Tongue (tissue), 1 donor: ENCODE measurements at regions not wholly inside any gene's neighbourhood (a gene's known extent, or its start where the extent isn't known, plus 50 kb on each side); places are given as distances from the start of the nearest gene placed in this dataset.
"Not testable (repeated sequence)": the region's sequence is repeated elsewhere in the genome, so short reads cannot be mapped to it uniquely, and the experiment has no call there.

ENCODE experiments used
- DNase-seq: peaks from one replicate; pipeline ENCODE4 v3.0.0-alpha.2; 2015

DNA sequence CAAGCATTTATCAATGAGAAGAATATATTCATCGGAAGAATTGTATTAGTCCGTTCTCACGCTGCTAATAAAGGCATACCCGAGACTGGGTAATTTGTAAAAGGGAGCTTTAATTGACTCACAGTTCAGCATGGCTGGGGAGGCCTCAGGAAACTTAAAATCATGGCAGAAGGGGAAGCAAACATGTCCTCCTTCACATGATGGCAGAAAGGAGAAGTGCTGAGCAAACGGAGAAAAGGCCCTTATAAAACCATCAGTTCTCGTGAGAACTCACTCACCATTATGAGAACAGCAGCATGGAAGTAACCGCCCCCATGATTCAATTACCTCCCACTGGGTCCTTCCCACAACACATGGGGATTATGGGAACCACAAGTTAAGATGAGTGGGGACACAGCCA is 1688.2 kb downstream of the SPATA31A7 start:
- not testable (repeated sequence) for DNase-seq

DNA sequence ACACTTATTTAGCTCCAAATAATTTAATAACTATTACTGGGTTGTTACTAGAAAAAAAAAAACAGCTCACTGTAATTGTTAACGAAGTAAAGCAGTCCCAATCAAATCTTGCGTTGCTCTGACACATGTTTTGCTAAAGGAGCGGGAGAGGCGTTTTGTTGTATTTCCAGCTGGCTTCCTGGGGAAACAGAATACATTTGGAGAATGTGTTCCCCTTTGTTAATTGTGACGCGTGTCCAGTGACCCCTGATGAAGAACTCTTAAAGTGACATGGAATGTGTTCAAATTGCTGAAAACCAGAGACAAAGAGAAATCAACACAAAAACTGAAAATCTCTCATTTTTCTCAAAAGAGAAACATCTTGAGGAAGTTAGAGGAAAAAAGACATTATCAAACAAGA is 1690.6 kb downstream of the SPATA31A7 start:
- DNase-seq = peak; percentile 16

DNA sequence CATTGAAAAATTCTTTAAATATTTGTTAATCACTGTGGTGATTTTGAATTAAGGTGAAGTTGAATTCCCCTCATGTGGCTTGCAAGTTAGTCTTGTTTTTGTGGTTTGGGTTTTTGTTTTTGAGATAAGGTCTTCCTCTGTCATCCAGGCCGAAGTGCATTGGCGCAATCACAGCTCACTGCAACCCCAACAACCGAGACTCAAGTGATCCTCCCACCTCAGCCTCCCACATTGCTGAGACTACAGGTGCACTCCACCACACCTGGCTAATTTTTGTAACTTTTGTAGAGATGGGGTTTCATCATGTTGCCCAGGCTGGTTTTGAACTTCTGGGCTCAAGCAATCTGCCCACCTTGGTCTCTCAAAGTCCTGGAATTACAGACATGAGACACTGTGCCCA is 1691.1 kb downstream of the SPATA31A7 start:
- not testable (repeated sequence) for DNase-seq

DNA sequence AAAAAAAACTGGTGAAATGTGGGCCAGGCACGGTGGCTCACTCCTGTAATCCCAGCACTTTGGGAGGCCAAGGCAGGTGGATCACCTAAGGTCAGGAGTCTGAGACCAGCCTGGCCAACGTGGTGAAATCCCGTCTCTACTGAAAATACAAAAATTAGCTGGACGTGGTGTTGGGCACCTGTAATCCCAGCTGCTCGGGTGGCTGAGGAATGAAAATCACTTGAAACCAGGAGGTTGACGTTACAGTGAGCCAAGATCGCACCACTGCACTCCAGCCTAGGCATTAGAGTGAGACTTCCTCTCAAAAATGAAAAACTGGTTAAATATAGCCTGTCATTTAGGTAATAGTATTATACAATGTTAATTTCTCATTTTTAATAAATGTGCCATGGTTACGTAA is 1692.0 kb downstream of the SPATA31A7 start:
- not testable (repeated sequence) for DNase-seq

DNA sequence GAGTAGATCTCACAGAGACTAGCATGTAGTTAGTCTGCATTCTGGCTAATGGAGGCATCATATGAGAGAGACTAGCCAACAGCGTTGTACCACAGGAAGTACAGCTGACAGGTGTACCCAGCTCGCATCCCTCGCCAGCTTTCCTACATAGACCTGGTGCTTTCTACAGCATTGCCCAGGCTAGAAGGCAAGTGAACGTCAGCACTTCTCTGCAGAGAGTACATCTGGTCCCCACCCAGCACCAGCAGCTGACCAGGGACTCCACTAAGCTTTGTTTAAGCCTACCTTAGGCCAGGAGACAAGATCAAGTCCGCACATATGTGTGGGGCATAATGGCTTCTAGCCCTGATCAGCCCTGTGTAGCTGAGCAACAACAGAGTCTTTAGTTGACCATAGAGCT is 1692.9 kb downstream of the SPATA31A7 start:
- not testable (repeated sequence) for DNase-seq

DNA sequence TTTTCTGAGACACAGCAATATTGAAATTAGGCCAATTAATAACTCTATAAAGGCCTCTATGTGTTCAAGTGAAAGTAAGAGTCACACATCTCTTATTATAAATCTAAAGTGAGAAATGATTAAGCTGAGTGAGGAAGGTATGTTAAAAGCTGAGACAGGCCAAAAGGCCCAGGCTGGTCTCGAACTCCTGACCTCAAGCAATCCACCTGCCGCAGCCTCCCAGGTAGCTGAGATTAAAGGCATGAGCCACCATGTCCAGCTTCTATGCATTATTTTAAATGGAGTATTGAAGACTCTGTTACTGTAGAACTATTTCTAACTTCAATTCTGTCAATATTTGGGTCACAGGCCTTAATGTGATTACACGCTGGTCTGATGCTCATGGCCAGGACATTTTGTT is 1706.9 kb downstream of the SPATA31A7 start:
- not testable (repeated sequence) for DNase-seq

DNA sequence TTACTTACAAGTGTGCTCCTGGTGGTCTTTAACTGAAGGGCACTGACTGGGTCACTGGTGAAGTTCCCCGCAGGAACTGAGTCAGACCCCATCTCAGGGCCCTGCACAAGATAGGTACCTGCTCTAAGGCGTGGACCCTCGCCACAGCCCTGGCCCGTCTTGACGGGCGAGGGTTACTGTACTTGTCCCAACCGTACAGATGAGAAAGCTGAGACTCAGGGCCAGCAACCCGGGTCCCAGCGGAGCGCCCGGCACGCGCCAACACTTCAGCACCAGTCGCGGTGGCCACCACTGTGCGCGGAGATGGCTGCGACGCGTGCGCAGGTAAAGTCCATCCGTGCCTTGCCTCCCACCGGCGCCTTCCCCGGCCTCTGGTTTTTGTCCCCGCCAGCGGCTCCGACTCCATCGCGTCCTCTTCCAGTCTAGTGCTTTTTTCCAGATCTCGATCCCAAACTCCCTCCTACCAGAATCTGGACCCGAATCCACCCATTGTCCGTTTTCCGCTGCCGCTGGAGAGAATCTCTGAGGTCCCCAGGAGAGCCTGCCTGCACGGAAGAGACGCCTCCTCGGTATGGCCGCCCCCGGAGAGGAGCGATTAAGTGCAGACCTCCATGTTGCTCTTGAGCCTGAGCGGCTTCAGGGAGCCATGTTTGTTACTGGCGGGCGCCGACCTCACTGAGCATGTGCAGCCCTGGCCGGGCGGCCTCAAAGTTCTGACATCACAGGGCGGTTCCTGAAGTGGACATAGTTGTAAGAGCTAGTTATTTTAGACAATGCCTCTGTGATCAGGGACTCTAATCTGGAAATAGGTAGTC is 1707.8 kb downstream of the SPATA31A7 start:
- DNase-seq = peak; percentile 50

DNA sequence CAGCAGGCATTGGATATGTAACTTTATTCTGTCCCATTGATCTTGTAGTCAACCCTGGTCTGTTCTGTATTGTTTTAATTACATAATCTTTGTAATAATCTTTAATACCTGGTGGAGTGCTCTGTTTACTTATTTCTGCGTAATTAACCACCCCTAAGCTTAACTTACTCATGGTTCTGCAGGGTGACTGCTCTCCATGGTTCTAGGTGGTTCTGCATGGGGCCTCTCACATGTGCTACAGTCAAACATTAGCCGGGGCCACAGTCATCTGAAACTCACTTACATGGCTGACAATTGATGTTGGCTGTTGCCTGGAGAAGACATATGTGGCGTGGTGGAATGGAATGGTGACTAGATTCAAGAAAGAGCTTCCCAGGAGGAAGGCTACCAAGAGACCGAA is 1709.8 kb downstream of the SPATA31A7 start:
- not testable (repeated sequence) for DNase-seq

DNA sequence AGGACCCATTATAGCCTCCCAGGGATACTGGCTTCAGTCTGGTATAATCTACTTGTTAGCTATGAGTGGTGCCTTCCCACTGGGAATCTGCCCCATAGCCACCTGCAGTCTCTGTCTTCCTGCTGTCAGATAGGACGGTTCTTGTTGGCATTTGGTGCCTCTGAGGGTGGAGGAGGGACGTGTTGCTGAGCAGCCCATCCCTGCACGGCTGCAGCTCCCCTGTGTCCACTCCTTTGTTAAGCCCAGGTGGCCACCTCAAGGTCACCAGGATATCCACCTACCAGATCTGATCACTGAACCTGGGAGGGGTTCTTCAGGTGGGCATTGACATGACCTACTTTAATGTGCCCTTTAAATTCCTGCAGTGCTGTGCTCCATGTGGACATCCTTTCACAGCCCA is 1714.2 kb downstream of the SPATA31A7 start:
- DNase-seq = not testable (repeated sequence)

DNA sequence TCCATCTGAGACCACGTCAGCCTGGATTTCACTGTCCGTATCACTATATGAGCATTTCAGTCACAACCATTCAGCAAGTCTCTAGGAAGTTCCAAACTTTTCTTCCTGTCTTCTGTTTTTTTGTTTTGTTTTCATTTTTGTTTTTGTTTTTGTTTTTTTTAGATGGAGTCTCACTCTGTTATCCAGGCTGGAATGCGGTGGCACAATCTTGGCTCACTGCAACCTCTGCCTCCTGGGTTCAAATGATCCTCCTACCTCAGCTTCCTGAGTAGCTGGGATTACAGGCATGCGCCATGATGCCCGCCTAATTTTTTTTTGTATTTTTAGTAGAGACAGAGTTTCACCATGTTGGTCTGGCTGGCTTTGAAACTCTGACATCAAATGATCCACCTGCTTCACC is 1715.9 kb downstream of the SPATA31A7 start:
- DNase-seq = not testable (repeated sequence)

DNA sequence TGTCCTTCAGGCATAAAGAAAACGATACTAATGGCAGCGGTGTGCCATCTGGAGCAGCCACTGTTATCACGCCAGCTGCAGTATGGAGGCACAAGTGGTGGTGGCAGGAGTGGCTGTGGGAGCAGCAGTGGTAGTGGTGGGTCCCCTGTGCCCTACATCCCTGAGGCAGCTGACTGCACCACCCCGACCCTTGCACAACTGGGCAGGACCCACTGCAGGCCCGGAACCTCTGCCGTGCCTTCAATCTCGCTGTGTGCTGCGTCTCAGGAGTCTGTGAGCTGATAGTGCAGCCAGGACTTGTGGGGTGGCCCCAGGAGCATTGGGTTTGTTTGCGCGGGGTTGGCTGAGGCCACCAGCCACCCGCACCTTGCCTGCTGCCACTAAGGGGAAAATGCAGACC is 1718.0 kb downstream of the SPATA31A7 start:
- DNase-seq = not testable (repeated sequence)

DNA sequence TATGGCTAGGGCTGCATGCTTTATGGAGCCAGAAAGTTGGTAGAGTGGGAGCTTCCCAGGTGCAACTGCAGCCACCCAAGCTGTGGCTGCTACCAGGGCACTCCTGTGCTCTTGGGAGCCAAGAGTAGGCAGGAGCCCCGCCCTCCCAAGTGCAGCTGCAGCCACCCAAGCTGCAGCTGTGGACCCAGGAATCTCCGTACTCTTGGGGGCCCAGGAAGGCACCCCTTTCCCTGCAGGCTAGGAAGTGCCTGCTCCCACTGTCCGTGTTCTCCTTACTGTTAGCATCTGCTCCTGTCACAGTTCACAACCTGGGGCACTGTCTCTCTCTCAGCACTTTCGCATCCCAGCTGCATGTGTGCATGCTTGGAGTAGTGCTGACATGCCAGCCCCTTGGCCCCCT is 1718.4 kb downstream of the SPATA31A7 start:
- DNase-seq = not testable (repeated sequence)

DNA sequence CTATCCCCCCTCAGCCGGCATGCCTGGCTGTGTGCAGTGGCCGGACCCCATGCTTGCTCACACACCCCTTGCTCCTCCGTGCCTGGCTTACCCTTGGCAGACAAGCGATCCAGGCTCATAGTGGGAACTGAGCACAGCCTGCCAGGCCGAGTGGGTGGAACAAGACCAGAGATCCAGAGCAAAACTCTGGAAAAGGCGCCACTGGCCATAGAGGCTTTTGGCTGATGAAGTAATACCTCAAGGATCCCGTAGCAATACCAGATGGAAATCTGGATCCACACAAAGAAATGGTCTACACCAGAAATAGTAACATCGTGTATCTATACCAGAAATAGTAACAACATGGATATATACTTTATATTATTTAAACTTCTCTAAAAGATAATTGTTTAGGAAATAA is 1719.6 kb downstream of the SPATA31A7 start:
- DNase-seq = not testable (repeated sequence)

DNA sequence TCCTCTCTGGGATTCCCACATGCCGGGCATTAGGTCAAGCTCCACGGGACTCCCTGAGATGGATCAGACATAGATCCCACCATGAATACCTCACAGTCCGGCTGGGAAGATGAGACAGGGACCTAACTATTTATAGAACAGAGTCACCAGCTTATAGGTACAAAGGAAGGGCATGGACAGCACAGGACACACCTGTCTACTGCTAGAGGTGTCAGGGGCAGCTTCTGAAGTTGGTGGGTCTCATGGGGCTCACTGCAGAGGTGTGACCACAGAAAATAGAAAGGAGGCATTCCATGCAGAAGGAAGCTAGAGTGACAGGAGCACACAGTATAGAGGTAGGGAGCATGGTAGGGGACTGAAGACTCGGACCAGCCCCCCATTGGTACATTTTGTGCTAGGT is 1722.4 kb downstream of the SPATA31A7 start:
- not testable (repeated sequence) for DNase-seq

DNA sequence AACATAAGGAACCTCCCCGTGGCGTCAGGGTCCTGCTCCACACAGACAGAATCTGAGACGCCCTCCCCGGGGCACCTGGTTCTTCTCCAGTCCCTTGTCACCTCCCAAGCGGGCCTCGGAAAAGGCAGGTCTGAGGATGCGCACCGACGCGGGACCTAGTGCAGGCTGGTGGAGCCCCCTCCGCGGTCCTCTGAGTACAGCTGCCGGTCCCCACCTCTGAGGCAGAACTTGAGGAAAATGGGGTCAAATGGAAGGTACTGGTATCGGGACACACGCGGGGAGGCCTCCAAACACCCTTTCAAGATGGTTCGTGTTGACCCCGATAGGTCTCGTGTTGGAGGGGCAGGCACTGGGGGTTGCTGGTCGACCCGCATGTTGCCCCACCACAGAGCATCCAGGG is 1725.3 kb downstream of the SPATA31A7 start:
- not testable (repeated sequence) for DNase-seq

DNA sequence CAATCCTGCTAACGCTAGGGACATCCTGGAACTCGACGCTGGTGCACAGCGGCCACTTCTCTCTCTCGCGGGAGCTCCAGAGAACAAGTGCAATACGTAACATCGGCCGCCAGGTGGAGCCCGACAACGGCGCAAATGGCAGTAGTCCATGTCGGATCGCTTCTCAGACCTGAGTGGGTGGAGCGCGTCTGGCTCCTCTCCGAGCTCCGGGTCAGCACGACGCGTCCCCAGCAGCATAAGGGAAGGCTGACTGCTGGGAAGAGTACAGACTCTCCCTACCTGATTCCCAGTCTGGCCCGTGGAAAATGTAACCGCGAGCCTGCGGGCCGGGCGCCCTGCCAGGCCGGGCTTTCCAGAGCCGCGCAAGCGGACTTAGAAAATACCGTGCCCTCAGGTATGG is 1725.8 kb downstream of the SPATA31A7 start:
- DNase-seq = not testable (repeated sequence)

DNA sequence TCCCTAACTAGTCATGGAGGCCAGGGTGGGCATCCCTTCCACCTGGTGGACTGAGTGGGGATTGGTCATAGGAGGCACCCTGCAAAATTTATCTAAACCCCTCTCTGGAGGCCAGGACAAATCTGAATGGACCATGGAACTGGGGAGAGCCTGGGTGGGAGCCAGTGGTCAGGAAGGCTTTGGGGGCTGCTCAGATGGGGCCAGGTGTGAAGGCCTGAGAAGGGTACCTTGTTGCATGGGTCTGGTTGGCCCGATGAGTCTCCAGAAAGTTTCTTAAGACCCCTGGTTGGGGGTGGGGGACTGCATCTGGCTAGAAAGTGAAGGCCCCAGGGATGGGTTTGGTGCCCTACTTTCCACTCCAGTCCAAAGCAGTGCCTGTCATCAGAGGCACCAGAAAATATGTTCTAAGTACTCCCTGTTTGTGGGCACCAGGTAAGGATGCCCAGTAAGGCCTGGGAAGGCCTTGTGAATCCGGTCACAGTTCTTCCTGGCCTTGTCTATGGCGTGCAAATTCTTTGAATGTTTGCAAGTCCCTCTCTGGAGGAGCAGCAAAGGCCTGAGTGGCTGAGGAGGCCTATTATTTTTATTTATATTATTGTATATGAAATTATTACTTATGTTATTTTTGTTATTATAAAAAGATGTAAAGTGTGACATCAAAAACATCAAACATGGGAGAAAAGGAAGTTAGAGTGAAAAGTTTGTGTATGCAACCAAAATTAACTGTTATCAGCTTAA is 1729.0 kb downstream of the SPATA31A7 start:
- peak; percentile 0 for DNase-seq

DNA sequence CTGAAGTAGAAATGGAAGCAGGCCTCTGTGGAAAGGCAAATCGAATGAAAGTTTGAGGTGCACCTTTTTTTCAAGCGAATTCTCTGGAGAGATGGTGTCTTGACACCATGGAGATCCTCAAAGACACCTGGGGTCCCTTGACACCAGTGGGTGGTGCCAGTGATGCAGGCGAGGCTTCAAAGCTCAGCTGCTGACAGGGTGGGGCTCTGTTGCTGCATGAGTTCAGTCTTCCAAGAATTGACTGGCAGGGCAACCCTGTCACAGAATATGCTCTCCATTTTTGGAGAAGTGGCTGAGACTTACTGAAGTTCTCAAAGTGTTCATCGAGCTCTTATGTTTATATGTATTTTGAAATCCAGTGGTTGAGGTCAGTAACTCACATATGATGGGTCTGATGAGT is 1741.6 kb downstream of the SPATA31A7 start:
- DNase-seq = not testable (repeated sequence)

DNA sequence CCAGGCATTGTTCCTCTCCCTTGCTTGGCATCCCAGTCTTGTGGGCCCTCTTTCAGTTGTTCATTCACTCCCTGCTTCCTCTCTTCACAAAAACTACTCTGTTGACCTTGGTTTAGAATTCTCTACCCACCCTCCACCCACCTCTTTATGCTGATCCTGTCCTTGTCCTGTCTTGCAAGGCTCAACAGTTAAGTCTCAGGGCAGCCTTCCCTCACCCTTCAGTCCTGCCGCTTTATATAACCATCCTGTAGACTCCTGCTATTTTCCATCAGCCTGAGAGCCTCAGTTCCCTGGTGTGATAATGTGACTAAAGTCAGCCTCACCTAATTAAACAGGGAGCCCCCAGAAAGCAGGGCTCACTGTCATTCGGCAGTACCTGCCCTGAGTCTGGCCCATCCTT is 1763.0 kb downstream of the SPATA31A7 start:
- DNase-seq = not testable (repeated sequence)
